ENCODE measurements at regions not wholly inside any gene's neighbourhood (a gene's known extent, or its start where the extent isn't known, plus 50 kb on each side); places are given as distances from the start of the nearest gene placed in this dataset.

DNA sequence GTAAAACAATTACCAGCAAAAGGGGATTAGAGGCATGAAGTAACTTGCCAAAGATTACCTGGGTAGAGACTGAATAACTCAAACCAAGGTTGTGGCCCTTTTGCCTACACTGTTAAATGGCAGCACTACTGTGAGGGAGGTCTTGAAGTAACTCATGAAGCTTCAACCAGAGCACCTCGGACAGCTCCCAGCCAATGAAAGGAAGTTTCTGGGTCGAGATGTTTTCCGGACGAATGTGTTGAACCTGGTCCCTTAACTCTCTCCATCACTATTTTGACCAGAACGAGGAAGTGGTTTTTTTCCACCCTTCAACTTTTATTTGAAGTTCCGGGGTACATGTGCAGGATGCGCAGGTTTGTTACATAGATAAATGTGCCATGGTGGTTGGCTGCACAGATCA, 133.6 kb upstream of the PRKCQ start:
- no peak for DNase-seq (ENCODE audit: extremely low spot score, unreplicated experiment)
- TF ChIP-seq, protein P1, sequence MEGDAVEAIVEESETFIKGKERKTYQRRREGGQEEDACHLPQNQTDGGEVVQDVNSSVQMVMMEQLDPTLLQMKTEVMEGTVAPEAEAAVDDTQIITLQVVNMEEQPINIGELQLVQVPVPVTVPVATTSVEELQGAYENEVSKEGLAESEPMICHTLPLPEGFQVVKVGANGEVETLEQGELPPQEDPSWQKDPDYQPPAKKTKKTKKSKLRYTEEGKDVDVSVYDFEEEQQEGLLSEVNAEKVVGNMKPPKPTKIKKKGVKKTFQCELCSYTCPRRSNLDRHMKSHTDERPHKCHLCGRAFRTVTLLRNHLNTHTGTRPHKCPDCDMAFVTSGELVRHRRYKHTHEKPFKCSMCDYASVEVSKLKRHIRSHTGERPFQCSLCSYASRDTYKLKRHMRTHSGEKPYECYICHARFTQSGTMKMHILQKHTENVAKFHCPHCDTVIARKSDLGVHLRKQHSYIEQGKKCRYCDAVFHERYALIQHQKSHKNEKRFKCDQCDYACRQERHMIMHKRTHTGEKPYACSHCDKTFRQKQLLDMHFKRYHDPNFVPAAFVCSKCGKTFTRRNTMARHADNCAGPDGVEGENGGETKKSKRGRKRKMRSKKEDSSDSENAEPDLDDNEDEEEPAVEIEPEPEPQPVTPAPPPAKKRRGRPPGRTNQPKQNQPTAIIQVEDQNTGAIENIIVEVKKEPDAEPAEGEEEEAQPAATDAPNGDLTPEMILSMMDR (conservative IDR thresholded peaks at IDR 0.05), result no peak
- Mint-ChIP-seq H3K27ac (no peak overlapping the region), H3K4me3 (no peak overlapping the region), H3K36me3 (no peaks in the 10 kb centered on the region), H3K27me3 (peaks cover 46% of the 10 kb centered on the region), H3K9me3 (no peaks in the 10 kb centered on the region), H3K4me1 (ENCODE audit: unreplicated experiment) (no peaks in the 10 kb centered on the region)

DNA sequence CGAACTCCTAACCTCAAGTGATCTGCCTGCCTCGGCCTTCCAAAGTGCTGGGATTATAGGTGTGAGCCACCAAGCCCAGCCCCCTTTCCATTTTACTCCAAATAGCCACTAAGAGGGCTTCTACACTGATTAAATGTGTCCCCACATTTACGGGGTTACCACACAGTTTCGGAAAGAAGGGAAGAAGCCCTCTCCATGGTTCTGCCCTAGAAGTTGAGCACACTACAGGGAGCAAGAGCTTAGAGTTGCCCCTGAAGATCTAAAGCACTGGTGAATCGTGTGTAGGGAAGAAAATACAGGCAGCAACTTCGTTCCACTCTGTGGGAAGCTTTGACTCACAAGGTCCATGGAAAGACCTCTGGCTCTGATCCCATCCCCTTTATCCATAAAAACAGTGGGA, 133.0 kb upstream of the PRKCQ start:
- no peaks in the 10 kb centered on the region for H3K4me1 Mint-ChIP-seq (ENCODE audit: unreplicated experiment)
- H3K27ac Mint-ChIP-seq, result no peak overlapping the region
- H3K9me3 Mint-ChIP-seq, result no peaks in the 10 kb centered on the region
- TF ChIP-seq, protein P1 (conservative IDR thresholded peaks at IDR 0.05), result no peak
- no peaks in the 10 kb centered on the region for H3K36me3 Mint-ChIP-seq
- no peak for DNase-seq (ENCODE audit: extremely low spot score, unreplicated experiment)
- H3K4me3 Mint-ChIP-seq, result no peak overlapping the region
- H3K27me3 Mint-ChIP-seq, result peaks cover 50% of the 10 kb centered on the region

GRCh38 chr10:6711881-6712280, 131.8 kb upstream of the PRKCQ start:
- TF ChIP-seq, protein P1 (conservative IDR thresholded peaks at IDR 0.05), result no peak
- H3K27ac Mint-ChIP-seq, result no peak overlapping the region

DNA sequence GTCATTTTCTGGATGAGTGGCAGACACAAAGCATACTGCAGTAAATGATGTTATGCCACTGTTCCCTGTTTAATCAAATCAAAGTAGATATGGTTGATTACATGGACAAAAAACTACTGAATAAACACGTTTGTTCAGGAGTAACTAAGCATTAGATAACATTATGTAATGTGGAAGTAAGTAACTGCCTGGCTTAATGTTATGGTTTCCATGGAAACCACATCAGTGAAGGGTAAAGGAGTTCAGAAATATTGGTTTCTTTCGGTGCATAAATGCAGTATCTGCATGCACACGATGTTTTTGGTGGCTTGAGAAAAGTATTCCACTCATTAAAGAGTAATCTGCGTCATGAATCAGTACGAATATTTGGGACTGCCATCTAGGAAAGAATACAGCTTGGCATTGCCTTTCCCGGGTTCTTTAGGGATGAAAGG, 131.3 kb upstream of the PRKCQ start:
- Mint-ChIP-seq H3K27me3 (peaks cover 58% of the 10 kb centered on the region), H3K36me3 (no peaks in the 10 kb centered on the region), H3K4me1 (ENCODE audit: unreplicated experiment) (no peaks in the 10 kb centered on the region)

More at GRCh38 chr10:6711881-6712280, 131.8 kb upstream of the PRKCQ start:
- Mint-ChIP-seq H3K4me3 (no peak overlapping the region), H3K36me3 (no peaks in the 10 kb centered on the region), H3K9me3 (no peaks in the 10 kb centered on the region), H3K4me1 (ENCODE audit: unreplicated experiment) (no peaks in the 10 kb centered on the region), H3K27me3 (peaks cover 58% of the 10 kb centered on the region)
- no peak for DNase-seq (ENCODE audit: extremely low spot score, unreplicated experiment)

GRCh38 chr10:6707352-6707751, 127.3 kb upstream of the PRKCQ start:
- no peaks in the 10 kb centered on the region for H3K36me3 Mint-ChIP-seq
- no peak for DNase-seq (ENCODE audit: extremely low spot score, unreplicated experiment)
- H3K4me1 Mint-ChIP-seq (ENCODE audit: unreplicated experiment), result no peaks in the 10 kb centered on the region
- H3K4me3 Mint-ChIP-seq, result no peak overlapping the region
- no peaks in the 10 kb centered on the region for H3K9me3 Mint-ChIP-seq
- TF ChIP-seq, protein P1 (conservative IDR thresholded peaks at IDR 0.05), result no peak
- peaks cover 50% of the 10 kb centered on the region for H3K27me3 Mint-ChIP-seq
- H3K27ac Mint-ChIP-seq, result no peak overlapping the region

More for the DNA sequence above, 131.3 kb upstream of the PRKCQ start:
- Mint-ChIP-seq H3K27ac (no peak overlapping the region), H3K9me3 (no peaks in the 10 kb centered on the region), H3K4me3 (no peak overlapping the region)
- DNase-seq (ENCODE audit: extremely low spot score, unreplicated experiment), result no peak
- TF ChIP-seq, protein P1 (conservative IDR thresholded peaks at IDR 0.05), result no peak

GRCh38 chr10:6706725-6707124, 126.6 kb upstream of the PRKCQ start:
- DNase-seq (ENCODE audit: extremely low spot score, unreplicated experiment), result no peak
- no peaks in the 10 kb centered on the region for H3K9me3 Mint-ChIP-seq
- H3K36me3 Mint-ChIP-seq, result no peaks in the 10 kb centered on the region
- no peaks in the 10 kb centered on the region for H3K4me1 Mint-ChIP-seq (ENCODE audit: unreplicated experiment)
- TF ChIP-seq, protein P1 (conservative IDR thresholded peaks at IDR 0.05), result no peak
- H3K27ac Mint-ChIP-seq, result no peak overlapping the region
- no peak overlapping the region for H3K4me3 Mint-ChIP-seq
- H3K27me3 Mint-ChIP-seq, result peaks cover 47% of the 10 kb centered on the region

Data from type B pancreatic cell (in vitro differentiated cells).